K562 (cell line): ENCODE measurements at regions not wholly inside any gene's neighbourhood (a gene's known extent, or its start where the extent isn't known, plus 50 kb on each side); places are given as distances from the start of the nearest gene placed in this dataset.

Experiments used
- EP300 ChIP-seq: IDR thresholded peaks from 2 replicates; pipeline ENCODE4 v1.6.1; 2012; ENCODE audit warnings: low read length, improper control_type of control experiment
- SETDB1 ChIP-seq: IDR thresholded peaks from one replicate; pipeline ENCODE4 v1.6.1; 2012; ENCODE audit warnings: low read length, control low read depth, inconsistent platforms
- ZNF143 ChIP-seq: sonication (generic); formaldehyde crosslinking; IDR thresholded peaks from 2 replicates; pipeline ENCODE4 v1.9.0; 2022; ENCODE audit warnings: mild to moderate bottlenecking, missing genetic modification reagents

GRCh38 chr12:3337944-3338343, 153.1 kb upstream of the PRMT8 start:
- TF ChIP-seq SETDB1 (no peak), ZNF143 (no peak), EP300 (no peak)
